ENCODE measurements at regions not wholly inside any gene's neighbourhood (a gene's known extent, or its start where the extent isn't known, plus 50 kb on each side); places are given as distances from the start of the nearest gene placed in this dataset.

GRCh38 chr14:22469538-22470303 lies 119.3 kb downstream of the DAD1 start:
- no peak for DNase-seq (ENCODE audit: low spot score)
- Histone ChIP-seq H3K4me1 (ENCODE audit: control insufficient read depth in 4 of 4, insufficient read depth in 4 of 4, low read length in 3 of 4) (no peaks in the 10 kb centered on the region), H3K9me3 (ENCODE audit: control insufficient read depth in 4 of 4, low read length in 3 of 4) (no peaks in the 10 kb centered on the region), H3K4me3 (ENCODE audit: low read depth in 1 of 3, low read length in 3 of 3) (no peak overlapping the region), H3K27ac (ENCODE audit: low read depth in 1 of 2, low read length in 2 of 2) (no peak overlapping the region), H3K36me3 (ENCODE audit: control insufficient read depth in 4 of 4, insufficient read depth in 3 of 4, low read depth in 1 of 4, low read length in 3 of 4) (no peaks in the 10 kb centered on the region), H3K9ac (ENCODE audit: low read depth in 1 of 2, low read length in 2 of 2) (no peak overlapping the region), H3K27me3 (ENCODE audit: control insufficient read depth in 4 of 4, insufficient read depth in 4 of 4, low read length in 3 of 4) (peaks cover 0 to 5% (median 0%) of the 10 kb centered on the region in 4 donors)
- TF ChIP-seq RXRA (IDR thresholded peaks at IDR 0.05) (no peak), YY1 (IDR thresholded peaks at IDR 0.05) (no peak), JUND (IDR thresholded peaks at IDR 0.05) (no peak), FOXA1 (IDR thresholded peaks at IDR 0.05) (no peak), HNF4G (IDR thresholded peaks at IDR 0.05) (no peak)
- WGBS: 60% methylated on average over 8 of the region's 8 CpGs

DNA sequence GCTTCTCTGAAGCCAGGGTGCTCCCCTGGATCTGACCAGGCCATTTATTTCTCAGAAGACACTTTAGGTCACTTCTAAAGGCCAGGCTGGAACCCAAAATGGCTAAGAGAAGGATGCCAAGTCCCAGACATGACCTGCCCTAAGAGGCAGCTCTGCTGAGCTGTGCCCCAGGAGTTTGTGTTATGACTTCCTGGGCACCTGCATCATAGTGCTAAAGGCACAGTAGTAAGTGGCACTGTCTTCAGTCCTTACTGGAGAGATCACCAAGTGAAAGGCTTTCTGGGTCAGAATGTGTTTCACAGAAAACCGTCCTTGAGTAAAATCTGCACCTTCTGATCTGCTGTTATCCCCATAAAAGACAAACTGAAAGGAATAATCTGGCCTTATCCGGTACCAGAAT lies 120.2 kb downstream of the DAD1 start:
- Histone ChIP-seq H3K27me3 (ENCODE audit: control insufficient read depth in 4 of 4, insufficient read depth in 4 of 4, low read length in 3 of 4) (peaks cover 0 to 5% (median 0%) of the 10 kb centered on the region in 4 donors), H3K9ac (ENCODE audit: low read depth in 1 of 2, low read length in 2 of 2) (no peak overlapping the region), H3K9me3 (ENCODE audit: control insufficient read depth in 4 of 4, low read length in 3 of 4) (no peaks in the 10 kb centered on the region), H3K4me3 (ENCODE audit: low read depth in 1 of 3, low read length in 3 of 3) (no peak overlapping the region), H3K36me3 (ENCODE audit: control insufficient read depth in 4 of 4, insufficient read depth in 3 of 4, low read depth in 1 of 4, low read length in 3 of 4) (no peaks in the 10 kb centered on the region), H3K27ac (ENCODE audit: low read depth in 1 of 2, low read length in 2 of 2) (no peak overlapping the region), H3K4me1 (ENCODE audit: control insufficient read depth in 4 of 4, insufficient read depth in 4 of 4, low read length in 3 of 4) (no peaks in the 10 kb centered on the region)
- no peak for DNase-seq (ENCODE audit: low spot score)
- TF ChIP-seq YY1 (IDR thresholded peaks at IDR 0.05) (no peak), RXRA (IDR thresholded peaks at IDR 0.05) (no peak), GABPA (IDR thresholded peaks at IDR 0.05 in 1 of 2, conservative IDR thresholded peaks at IDR 0.05 in 1 of 2) (no peak)
- TF ChIP-seq, protein P1, sequence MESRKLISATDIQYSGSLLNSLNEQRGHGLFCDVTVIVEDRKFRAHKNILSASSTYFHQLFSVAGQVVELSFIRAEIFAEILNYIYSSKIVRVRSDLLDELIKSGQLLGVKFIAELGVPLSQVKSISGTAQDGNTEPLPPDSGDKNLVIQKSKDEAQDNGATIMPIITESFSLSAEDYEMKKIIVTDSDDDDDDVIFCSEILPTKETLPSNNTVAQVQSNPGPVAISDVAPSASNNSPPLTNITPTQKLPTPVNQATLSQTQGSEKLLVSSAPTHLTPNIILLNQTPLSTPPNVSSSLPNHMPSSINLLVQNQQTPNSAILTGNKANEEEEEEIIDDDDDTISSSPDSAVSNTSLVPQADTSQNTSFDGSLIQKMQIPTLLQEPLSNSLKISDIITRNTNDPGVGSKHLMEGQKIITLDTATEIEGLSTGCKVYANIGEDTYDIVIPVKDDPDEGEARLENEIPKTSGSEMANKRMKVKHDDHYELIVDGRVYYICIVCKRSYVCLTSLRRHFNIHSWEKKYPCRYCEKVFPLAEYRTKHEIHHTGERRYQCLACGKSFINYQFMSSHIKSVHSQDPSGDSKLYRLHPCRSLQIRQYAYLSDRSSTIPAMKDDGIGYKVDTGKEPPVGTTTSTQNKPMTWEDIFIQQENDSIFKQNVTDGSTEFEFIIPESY (IDR thresholded peaks at IDR 0.05): no peak
- 88% methylated on average over 2 of the region's 2 CpGs for WGBS

DNA sequence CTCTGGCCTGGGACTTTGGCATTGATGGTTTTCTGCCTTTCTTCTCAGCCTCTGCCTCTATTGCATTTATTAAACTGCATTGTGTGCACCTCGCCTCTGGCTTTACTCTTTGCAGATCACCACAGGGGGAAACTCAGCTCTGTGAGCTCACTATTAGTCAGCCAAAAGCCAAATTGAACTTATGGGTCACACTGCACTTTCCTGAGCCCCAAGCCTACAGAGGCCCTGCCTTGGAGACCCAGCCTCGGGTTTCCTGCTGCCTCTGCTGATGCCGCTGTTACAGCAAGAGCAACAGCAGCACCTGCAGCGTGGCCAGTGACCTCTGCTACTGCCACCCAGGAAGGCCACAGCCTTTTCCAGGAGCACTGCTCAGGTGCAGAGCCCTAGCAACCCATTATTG lies 122.5 kb downstream of the DAD1 start:
- H3K27me3 ChIP-seq (ENCODE audit: control insufficient read depth in 4 of 4, insufficient read depth in 4 of 4, low read length in 3 of 4): no peaks in the 10 kb centered on the region
- no peaks in the 10 kb centered on the region for H3K9me3 ChIP-seq (ENCODE audit: control insufficient read depth in 4 of 4, low read length in 3 of 4)
- 76% methylated on average over 4 of the region's 4 CpGs for WGBS
- DNase-seq (ENCODE audit: low spot score): no peak
- no peaks in the 10 kb centered on the region for H3K4me1 ChIP-seq (ENCODE audit: control insufficient read depth in 4 of 4, insufficient read depth in 4 of 4, low read length in 3 of 4)
- no peak overlapping the region for H3K9ac ChIP-seq (ENCODE audit: low read depth in 1 of 2, low read length in 2 of 2)
- H3K36me3 ChIP-seq (ENCODE audit: control insufficient read depth in 4 of 4, insufficient read depth in 3 of 4, low read depth in 1 of 4, low read length in 3 of 4): no peaks in the 10 kb centered on the region
- no peak overlapping the region for H3K27ac ChIP-seq (ENCODE audit: low read depth in 1 of 2, low read length in 2 of 2)
- H3K4me3 ChIP-seq (ENCODE audit: low read depth in 1 of 3, low read length in 3 of 3): no peak overlapping the region
- TF ChIP-seq HNF4G (IDR thresholded peaks at IDR 0.05): no peak
- no peak for TF ChIP-seq GABPA (IDR thresholded peaks at IDR 0.05 in 1 of 2, conservative IDR thresholded peaks at IDR 0.05 in 1 of 2)
- TF ChIP-seq, protein P1 (IDR thresholded peaks at IDR 0.05): no peak
- TF ChIP-seq SP1 (IDR thresholded peaks at IDR 0.05): no peak
- TF ChIP-seq RAD21 (IDR thresholded peaks at IDR 0.05): no peak
- no peak for TF ChIP-seq RXRA (IDR thresholded peaks at IDR 0.05)
- TF ChIP-seq FOXA1 (IDR thresholded peaks at IDR 0.05): no peak
- TF ChIP-seq EGR1 (IDR thresholded peaks at IDR 0.05; ENCODE audit: low read depth in 2 of 2): no peak
- TF ChIP-seq CTCF (IDR thresholded peaks at IDR 0.05; ENCODE audit: low read depth, low read length, missing input control): no peak
- TF ChIP-seq YY1 (IDR thresholded peaks at IDR 0.05): no peak
- TF ChIP-seq NR2F2 (IDR thresholded peaks at IDR 0.05): no peak
- TF ChIP-seq MAX (IDR thresholded peaks at IDR 0.05): no peak
- TF ChIP-seq, protein P2, sequence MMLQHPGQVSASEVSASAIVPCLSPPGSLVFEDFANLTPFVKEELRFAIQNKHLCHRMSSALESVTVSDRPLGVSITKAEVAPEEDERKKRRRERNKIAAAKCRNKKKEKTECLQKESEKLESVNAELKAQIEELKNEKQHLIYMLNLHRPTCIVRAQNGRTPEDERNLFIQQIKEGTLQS (IDR thresholded peaks at IDR 0.05): no peak
- no peak for TF ChIP-seq FOXA2 (IDR thresholded peaks at IDR 0.05)
- TF ChIP-seq TAF1 (conservative IDR thresholded peaks at IDR 0.05): no peak
- no peak for TF ChIP-seq HNF4A (conservative IDR thresholded peaks at IDR 0.05)
- no peak for TF ChIP-seq REST (IDR thresholded peaks at IDR 0.05)

Measured in liver (tissue), 8 donors.